ENCODE measurements at regions not wholly inside any gene's neighbourhood (a gene's known extent, or its start where the extent isn't known, plus 50 kb on each side); places are given as distances from the start of the nearest gene placed in this dataset.
"Not testable (repeated sequence)": the region's sequence is repeated elsewhere in the genome, so short reads cannot be mapped to it uniquely, and the experiment has no call there.

DNA sequence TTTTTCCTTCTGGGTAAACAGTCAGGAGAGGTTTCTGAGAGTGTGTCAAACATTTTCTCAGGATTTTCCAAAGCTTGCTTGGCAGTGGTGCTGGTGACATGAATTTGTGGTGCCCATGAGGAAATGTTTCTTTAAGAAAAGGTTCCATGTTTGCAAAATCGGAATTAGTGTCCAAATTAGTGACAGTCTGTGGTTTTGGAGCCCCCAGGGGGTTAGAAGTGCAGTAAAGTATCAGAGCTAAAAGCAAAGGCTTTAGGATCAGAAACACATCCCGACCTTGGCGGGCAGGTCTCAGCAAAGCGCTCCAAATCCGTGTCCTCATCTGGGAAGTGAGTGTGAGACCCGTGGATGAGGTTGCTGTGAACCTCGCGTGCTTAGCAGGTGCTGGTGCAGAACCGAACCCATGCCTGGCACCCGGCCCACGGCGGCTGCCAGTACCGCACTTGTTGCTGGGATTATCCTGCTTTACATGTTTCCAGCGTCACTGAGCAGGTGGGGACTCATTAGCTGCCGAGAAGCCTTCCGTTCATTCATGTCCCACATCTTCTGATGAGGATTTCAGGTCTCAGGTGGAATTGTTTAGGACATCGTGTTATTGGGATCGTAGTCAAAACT lies 70.8 kb upstream of the COL5A1 start:
- Histone ChIP-seq H3K4me1 (no peaks in the 10 kb centered on the region), H3K36me3 (no peaks in the 10 kb centered on the region), H3K9me3 (no peaks in the 10 kb centered on the region), H3K27ac (no peak overlapping the region), H3K4me3 (no peak overlapping the region), H3K27me3 (no peaks in the 10 kb centered on the region)
- in situ Hi-C loops (cut with MboI; ENCODE audit: low pct_ligation_motif_present in 1 of 4, low pct_unique_long_range_greater_than_20kb in 1 of 4, low sequenced_read_pairs in 3 of 4) = no loop called here
- WGBS, 2 donors (ENCODE audit: low coverage in 1 of 2) = 54 to 69% methylated on average over 5 to 18 of the region's 18 CpGs
- TF ChIP-seq, protein P1, sequence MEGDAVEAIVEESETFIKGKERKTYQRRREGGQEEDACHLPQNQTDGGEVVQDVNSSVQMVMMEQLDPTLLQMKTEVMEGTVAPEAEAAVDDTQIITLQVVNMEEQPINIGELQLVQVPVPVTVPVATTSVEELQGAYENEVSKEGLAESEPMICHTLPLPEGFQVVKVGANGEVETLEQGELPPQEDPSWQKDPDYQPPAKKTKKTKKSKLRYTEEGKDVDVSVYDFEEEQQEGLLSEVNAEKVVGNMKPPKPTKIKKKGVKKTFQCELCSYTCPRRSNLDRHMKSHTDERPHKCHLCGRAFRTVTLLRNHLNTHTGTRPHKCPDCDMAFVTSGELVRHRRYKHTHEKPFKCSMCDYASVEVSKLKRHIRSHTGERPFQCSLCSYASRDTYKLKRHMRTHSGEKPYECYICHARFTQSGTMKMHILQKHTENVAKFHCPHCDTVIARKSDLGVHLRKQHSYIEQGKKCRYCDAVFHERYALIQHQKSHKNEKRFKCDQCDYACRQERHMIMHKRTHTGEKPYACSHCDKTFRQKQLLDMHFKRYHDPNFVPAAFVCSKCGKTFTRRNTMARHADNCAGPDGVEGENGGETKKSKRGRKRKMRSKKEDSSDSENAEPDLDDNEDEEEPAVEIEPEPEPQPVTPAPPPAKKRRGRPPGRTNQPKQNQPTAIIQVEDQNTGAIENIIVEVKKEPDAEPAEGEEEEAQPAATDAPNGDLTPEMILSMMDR (IDR thresholded peaks at IDR 0.05) = no peak
- TF ChIP-seq POLR2AphosphoS5 (IDR thresholded peaks at IDR 0.05) (no peak), POLR2A (IDR thresholded peaks at IDR 0.05) (no peak)
- intact Hi-C loops (cut with DNase I; ENCODE audit: low total_unique reads) = no loop called here
- no peak for DNase-seq

DNA sequence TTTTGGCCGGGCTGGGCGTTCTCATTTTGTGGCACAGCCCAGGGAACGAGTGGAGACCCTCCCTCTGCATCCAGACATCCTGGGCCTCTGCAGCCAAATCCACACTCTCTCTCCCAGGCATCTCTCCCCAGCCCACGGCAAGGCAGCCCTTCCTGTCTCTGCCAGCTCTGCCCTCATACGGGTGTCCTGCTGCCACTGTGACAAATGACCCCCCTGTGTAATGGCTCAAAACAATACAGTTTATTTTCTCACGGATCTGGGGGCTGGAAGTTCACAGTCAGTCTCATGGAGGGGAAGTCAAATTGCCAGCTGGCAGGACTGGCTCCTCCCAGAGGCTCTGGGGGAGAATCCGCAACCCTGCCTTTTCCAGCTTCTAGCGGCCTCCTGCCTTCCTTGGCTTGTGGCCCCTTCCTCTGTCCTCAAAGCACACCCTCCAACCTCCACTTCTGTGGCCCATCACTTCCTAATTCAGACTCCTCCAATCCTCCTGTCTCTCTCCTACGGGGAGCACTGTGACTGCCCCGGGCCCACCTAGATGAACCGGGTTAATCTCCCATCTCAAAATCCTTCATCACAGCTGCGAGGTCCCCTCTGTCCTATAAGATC lies 70.2 kb upstream of the COL5A1 start:
- Histone ChIP-seq H3K4me1 (no peaks in the 10 kb centered on the region), H3K27ac (no peak overlapping the region), H3K27me3 (no peaks in the 10 kb centered on the region), H3K36me3 (no peaks in the 10 kb centered on the region), H3K9me3 (no peaks in the 10 kb centered on the region), H3K4me3 (no peak overlapping the region)
- WGBS, 2 donors (ENCODE audit: low coverage in 1 of 2) = 67% methylated on average over 7 to 12 of the region's 12 CpGs
- TF ChIP-seq POLR2AphosphoS5 (IDR thresholded peaks at IDR 0.05) (no peak), EP300 (IDR thresholded peaks at IDR 0.05; ENCODE audit: low read depth) (no peak)
- in situ Hi-C loops (cut with MboI; ENCODE audit: low pct_ligation_motif_present in 1 of 4, low pct_unique_long_range_greater_than_20kb in 1 of 4, low sequenced_read_pairs in 3 of 4) = no loop called here
- intact Hi-C loops (cut with DNase I; ENCODE audit: low total_unique reads) = no loop called here
- DNase-seq = no peak

DNA sequence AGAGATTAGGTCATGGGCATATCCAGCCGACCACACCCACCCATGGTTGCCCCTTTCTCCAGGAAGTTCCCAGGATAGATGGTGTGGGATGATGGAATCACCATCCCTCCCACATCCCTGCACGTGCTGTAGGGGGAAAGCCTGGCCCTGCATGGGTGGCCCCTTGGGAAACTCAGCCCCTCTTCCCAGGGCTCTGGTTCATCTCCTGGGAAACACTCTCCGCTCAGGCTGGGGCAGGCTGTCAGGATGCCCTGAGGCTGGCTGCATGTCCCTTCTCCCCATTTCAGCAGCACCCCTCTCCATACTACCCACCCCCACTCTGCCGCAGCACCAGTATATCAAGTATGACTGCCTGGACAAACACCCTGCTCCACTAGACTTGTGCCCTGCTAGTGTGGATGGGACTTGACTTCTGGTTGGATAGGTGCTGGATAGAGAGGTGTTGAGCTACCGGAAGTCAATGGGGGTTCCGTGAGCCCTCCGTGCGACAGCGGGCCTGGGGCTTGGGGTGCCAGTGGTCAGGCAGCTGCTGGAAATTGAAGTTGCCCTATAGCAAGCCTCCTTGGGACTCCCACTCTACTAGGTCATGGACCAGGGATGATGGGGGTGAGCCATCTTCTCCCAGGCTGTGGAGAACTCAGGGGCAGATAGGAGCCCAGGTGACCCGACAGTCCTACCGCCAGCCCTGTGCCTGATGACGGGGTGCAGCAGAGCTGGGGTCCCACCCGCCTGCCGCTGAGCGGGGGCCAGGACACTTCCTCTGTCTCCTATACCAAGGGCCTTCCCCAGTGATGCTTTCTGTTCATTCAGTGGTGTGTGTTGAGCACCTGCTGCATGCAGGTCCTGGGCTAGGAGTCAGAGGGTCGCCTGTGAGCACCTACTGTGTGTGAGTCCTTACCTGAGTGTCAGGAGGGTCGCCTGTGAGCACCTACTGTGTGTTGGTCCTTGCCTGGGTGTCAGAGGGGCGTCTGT lies 69.4 kb upstream of the COL5A1 start:
- Histone ChIP-seq H3K27ac (no peak overlapping the region), H3K4me3 (no peak overlapping the region), H3K4me1 (no peaks in the 10 kb centered on the region), H3K9me3 (no peaks in the 10 kb centered on the region), H3K36me3 (no peaks in the 10 kb centered on the region), H3K27me3 (no peaks in the 10 kb centered on the region)
- WGBS, 2 donors (ENCODE audit: low coverage in 1 of 2) = 75% methylated on average over 18 of the region's 18 CpGs; no CpG with 5 or more reads in 1 of the 2 donors
- TF ChIP-seq POLR2AphosphoS5 (IDR thresholded peaks at IDR 0.05) = no peak
- no peak for DNase-seq
- in situ Hi-C loops (cut with MboI; ENCODE audit: low pct_ligation_motif_present in 1 of 4, low pct_unique_long_range_greater_than_20kb in 1 of 4, low sequenced_read_pairs in 3 of 4) (no loop called here), intact Hi-C loops (cut with DNase I; ENCODE audit: low total_unique reads) (no loop called here)

DNA sequence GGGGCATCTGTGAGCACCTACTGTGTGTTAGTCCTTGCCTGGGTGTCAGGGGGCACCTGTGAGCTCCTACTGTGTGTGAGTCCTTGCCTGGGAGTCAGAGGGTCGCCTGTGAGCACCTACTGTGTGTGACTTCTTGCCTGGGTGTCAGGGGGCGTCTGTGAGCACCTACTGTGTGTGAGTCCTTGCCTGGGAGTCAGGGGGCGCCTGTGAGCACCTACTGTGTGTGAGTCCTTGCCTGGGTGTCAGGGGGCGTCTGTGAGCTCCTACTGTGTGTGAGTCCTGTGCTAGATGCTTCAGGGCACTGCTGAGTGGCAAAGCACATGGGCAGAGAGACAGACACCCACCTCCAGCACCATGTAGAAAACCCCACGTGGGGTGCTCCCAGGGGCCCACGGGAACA lies 66.9 kb upstream of the COL5A1 start:
- H3K4me1 ChIP-seq; in situ Hi-C loops (cut with MboI; ENCODE audit: low pct_ligation_motif_present in 1 of 4, low pct_unique_long_range_greater_than_20kb in 1 of 4, low sequenced_read_pairs in 3 of 4): not testable (repeated sequence)

DNA sequence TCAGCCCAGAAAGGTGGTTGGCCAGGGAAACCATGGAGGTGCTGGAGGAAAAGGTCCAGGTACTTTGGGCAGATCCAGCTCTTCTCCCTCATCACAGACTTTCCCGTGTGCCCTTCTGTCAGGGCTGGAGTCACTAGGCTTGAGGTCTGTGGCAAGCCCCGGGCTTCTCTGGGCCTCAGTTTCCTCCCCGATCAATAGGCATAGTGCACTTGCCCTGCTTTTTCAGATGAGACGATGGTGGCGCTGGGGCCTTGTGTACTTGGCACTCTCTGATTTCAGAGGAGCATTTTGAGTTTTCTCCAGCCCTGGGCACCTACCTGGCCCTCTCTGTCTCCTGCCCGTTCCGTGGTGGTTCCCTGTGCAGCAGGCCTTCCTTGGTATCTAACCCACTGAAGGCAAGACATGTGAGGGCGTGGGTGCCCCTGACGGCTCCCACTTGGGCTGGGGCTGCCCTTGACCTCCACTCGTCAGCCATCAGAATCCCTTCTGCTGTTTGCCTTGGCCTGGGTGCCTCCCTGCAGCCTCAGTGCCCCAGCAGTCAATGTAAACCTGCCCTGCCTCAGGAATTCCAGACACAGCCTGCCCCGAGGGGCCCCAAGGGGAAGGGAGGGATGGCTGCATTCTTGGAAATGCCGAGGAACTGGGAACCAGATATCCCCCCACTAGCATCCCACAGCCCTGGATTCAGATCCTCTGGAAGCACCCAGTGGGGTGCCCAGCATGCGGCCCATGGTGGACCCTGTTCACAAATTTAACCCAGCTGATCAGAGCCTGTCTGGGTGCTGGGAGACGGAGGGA lies 66.3 kb upstream of the COL5A1 start:
- no peak for DNase-seq
- H3K36me3 ChIP-seq = no peaks in the 10 kb centered on the region
- no peaks in the 10 kb centered on the region for H3K4me1 ChIP-seq
- no peaks in the 10 kb centered on the region for H3K9me3 ChIP-seq
- no peak overlapping the region for H3K4me3 ChIP-seq
- no peaks in the 10 kb centered on the region for H3K27me3 ChIP-seq
- 69% methylated on average over 14 of the region's 14 CpGs; no CpG with 5 or more reads in 1 of the 2 donors for WGBS, 2 donors (ENCODE audit: low coverage in 1 of 2)
- TF ChIP-seq EP300 (IDR thresholded peaks at IDR 0.05; ENCODE audit: low read depth) (no peak), POLR2A (IDR thresholded peaks at IDR 0.05) (no peak), POLR2AphosphoS5 (IDR thresholded peaks at IDR 0.05) (no peak)
- TF ChIP-seq, protein P1 (IDR thresholded peaks at IDR 0.05) = no peak
- in situ Hi-C loops (cut with MboI; ENCODE audit: low pct_ligation_motif_present in 1 of 4, low pct_unique_long_range_greater_than_20kb in 1 of 4, low sequenced_read_pairs in 3 of 4) = no loop called here
- no peak overlapping the region for H3K27ac ChIP-seq
- intact Hi-C loops (cut with DNase I; ENCODE audit: low total_unique reads) = no loop called here

More for the DNA sequence above, 66.9 kb upstream of the COL5A1 start:
- H3K27ac ChIP-seq; H3K4me3 ChIP-seq; DNase-seq; H3K9me3 ChIP-seq; H3K27me3 ChIP-seq; intact Hi-C loops (cut with DNase I; ENCODE audit: low total_unique reads); H3K36me3 ChIP-seq: not testable (repeated sequence)
- 70% methylated on average over 5 of the region's 6 CpGs; no CpG with 5 or more reads in 1 of the 2 donors for WGBS, 2 donors (ENCODE audit: low coverage in 1 of 2)

All from transverse colon (tissue), 4 donors.